Endothelial cell of umbilical vein (primary cell): ENCODE measurements at regions not wholly inside any gene's neighbourhood (a gene's known extent, or its start where the extent isn't known, plus 50 kb on each side); places are given as distances from the start of the nearest gene placed in this dataset.

Experiments used
- EZH2 ChIP-seq: IDR thresholded peaks from 2 replicates; pipeline ENCODE4 v1.6.1; 2012; ENCODE audit warnings: borderline replicate concordance, low read depth, mild to moderate bottlenecking, moderate library complexity, low read length, inconsistent platforms; ENCODE audit not compliant: severe bottlenecking
- GATA2 ChIP-seq: IDR thresholded peaks from 2 replicates; pipeline ENCODE4 v1.7.0; 2011; ENCODE audit warnings: low read depth, mild to moderate bottlenecking, moderate library complexity, mixed read lengths, low read length; ENCODE audit not compliant: insufficient read length, insufficient read depth
- TF ChIP-seq, protein P1 (sequence below), 2 donors: IDR thresholded peaks; 1 replicate in 1 of 2; 2 replicates in 1 of 2; pipeline ENCODE4 v1.5.1; 2011; ENCODE audit warnings: low read length in 2 of 2, mild to moderate bottlenecking in 2 of 2, moderate library complexity in 2 of 2, control low read depth in 1 of 2, inconsistent platforms in 1 of 2, low read depth in 1 of 2; ENCODE audit not compliant: insufficient read depth in 1 of 2; ENCODE audit errors: extremely low read depth in 1 of 2

GRCh38 chr12:92213166-92213565, 67.5 kb upstream of the BTG1 start:
- TF ChIP-seq, protein P1, sequence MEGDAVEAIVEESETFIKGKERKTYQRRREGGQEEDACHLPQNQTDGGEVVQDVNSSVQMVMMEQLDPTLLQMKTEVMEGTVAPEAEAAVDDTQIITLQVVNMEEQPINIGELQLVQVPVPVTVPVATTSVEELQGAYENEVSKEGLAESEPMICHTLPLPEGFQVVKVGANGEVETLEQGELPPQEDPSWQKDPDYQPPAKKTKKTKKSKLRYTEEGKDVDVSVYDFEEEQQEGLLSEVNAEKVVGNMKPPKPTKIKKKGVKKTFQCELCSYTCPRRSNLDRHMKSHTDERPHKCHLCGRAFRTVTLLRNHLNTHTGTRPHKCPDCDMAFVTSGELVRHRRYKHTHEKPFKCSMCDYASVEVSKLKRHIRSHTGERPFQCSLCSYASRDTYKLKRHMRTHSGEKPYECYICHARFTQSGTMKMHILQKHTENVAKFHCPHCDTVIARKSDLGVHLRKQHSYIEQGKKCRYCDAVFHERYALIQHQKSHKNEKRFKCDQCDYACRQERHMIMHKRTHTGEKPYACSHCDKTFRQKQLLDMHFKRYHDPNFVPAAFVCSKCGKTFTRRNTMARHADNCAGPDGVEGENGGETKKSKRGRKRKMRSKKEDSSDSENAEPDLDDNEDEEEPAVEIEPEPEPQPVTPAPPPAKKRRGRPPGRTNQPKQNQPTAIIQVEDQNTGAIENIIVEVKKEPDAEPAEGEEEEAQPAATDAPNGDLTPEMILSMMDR (IDR thresholded peaks at IDR 0.05; ENCODE audit: extremely low read depth in 1 of 2, insufficient read depth in 1 of 2, low read depth in 1 of 2, low read length in 2 of 2), result no peak
- TF ChIP-seq EZH2, result no peak
- no peak for TF ChIP-seq GATA2
